Immature natural killer cell (primary cell): ENCODE measurements at regions not wholly inside any gene's neighbourhood (a gene's known extent, or its start where the extent isn't known, plus 50 kb on each side); places are given as distances from the start of the nearest gene placed in this dataset.
A peak's percentile ranks its signal among the peaks of the same experiment; 100 is the strongest.

Source experiments
- DNase-seq, 3 donors: peaks; one replicate each; pipeline ENCODE4 v3.0.0; 2022; ENCODE audit warnings: mixed read lengths in 1 of 3
- H3K27ac Mint-ChIP-seq, 6 donors: one replicate each; pipeline ENCODE4 v1.8.0; 2020; ENCODE audit warnings: mixed read lengths in 6 of 6, mild to moderate bottlenecking in 5 of 6, inconsistent platforms in 4 of 6, moderate library complexity in 3 of 6
- H3K27me3 Mint-ChIP-seq, 3 donors: one replicate each; pipeline ENCODE4 v1.8.0; 2020 to 2021; ENCODE audit warnings: low read depth in 3 of 3, mild to moderate bottlenecking in 3 of 3, mixed read lengths in 3 of 3, moderate library complexity in 3 of 3, inconsistent platforms in 1 of 3
- H3K36me3 Mint-ChIP-seq, 3 donors: one replicate each; pipeline ENCODE4 v1.8.0; 2020; ENCODE audit warnings: mixed read lengths in 3 of 3, inconsistent platforms in 2 of 3, mild to moderate bottlenecking in 2 of 3
- H3K4me1 Mint-ChIP-seq, 2 donors: one replicate each; pipeline ENCODE4 v1.8.0; 2020; ENCODE audit warnings: inconsistent platforms in 2 of 2, mild to moderate bottlenecking in 2 of 2, mixed read lengths in 2 of 2, moderate library complexity in 1 of 2
- H3K4me3 Mint-ChIP-seq, 5 donors: one replicate each; pipeline ENCODE4 v1.8.0; 2020; ENCODE audit warnings: mild to moderate bottlenecking in 5 of 5, mixed read lengths in 5 of 5, inconsistent platforms in 3 of 5, moderate library complexity in 3 of 5
- H3K9me3 Mint-ChIP-seq, 6 donors: one replicate each; pipeline ENCODE4 v1.8.0; 2020; ENCODE audit warnings: mild to moderate bottlenecking in 6 of 6, mixed read lengths in 6 of 6, inconsistent platforms in 4 of 6, moderate library complexity in 3 of 6

DNA sequence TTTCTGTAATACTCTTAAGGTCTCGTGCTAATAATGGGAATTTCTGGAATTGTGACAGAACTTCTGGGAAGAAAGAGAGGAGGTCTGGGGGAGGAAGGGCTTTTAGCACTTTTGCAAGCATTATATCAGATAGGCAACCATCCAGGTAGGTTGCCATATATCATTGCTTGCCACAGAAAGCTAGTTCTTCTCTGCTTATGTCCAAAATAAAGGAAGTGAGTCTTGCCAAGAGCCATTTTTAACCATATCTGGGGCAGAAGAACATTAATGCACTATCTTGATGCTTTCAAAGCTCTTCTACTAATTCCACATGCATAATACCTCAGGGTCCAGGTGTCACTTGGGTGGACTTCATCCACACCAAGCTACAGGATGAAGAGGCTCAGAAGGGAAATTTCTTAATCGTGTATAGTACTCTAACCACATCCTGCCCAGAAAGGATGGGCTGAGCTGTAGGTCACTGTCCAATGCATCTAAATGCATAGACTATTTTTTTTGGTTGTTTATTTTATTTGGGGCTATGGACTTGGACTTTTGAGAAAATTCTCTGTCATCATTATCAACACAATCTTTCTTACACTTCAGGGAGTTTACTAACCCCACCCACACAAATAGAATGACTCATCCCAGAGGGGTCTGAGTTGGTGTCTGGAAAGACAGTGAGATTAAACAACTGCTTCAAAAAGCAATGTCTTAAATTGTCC lies 68.9 kb upstream of the ADO start:
- Mint-ChIP-seq H3K4me1 (peaks cover 0 to 2% of the 10 kb centered on the region in 2 donors), H3K4me3 (no peak overlapping the region), H3K9me3 (no peaks in the 10 kb centered on the region), H3K27me3 (peaks cover 0 to 5% (median 3%) of the 10 kb centered on the region in 3 donors), H3K27ac (no peak overlapping the region), H3K36me3 (no peaks in the 10 kb centered on the region)
- peak in 2 of 3 donors; percentile 18 to 35 for DNase-seq

DNA sequence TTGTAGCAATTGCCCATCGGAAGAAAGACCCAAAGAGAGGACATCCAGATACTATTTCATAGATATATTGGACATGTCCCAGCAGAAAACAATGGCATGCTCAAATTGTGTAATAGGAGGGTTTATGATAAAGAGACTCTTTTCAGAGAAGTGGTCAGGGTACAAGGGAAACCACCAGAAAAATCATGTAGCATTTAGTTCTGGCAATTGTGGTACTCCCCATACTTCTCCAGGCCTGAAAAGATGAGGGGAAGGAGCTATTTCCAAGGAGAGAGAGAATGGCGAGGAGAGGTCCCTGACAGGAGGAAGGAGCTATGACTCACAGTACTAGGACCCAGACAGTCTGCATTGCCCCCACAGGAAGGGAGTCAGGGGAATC lies 68.4 kb upstream of the ADO start:
- H3K4me3 Mint-ChIP-seq, result no peak overlapping the region
- peaks cover 1 to 5% (median 2%) of the 10 kb centered on the region in 3 donors for H3K27me3 Mint-ChIP-seq
- no peaks in the 10 kb centered on the region for H3K9me3 Mint-ChIP-seq
- DNase-seq, result no peak
- H3K36me3 Mint-ChIP-seq, result no peaks in the 10 kb centered on the region
- peaks cover 0 to 2% of the 10 kb centered on the region in 2 donors for H3K4me1 Mint-ChIP-seq
- no peak overlapping the region for H3K27ac Mint-ChIP-seq

DNA sequence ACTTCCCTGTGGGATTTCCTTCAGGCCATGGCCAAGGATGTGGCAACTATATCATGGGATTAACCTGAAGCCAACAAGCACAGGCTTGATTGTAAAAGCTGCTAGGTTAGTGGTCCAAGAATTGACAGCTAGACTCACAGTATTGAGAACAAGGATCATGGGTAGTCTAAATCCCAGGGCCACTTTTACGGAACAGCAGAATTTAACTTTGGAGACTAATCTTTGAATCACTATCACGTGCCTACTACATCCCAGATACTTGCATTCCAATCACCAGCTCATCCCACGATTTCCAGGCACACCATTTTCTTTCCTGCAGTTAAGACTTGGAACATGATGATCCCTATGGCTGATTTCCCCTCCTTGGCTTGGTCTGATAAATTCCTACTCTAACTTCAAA lies 65.6 kb upstream of the ADO start:
- Mint-ChIP-seq H3K4me1 (no peaks in the 10 kb centered on the region), H3K27me3 (peaks cover 0 to 5% (median 2%) of the 10 kb centered on the region in 3 donors), H3K27ac (no peak overlapping the region), H3K9me3 (no peaks in the 10 kb centered on the region), H3K4me3 (no peak overlapping the region), H3K36me3 (peaks cover 0 to 5% (median 0%) of the 10 kb centered on the region in 3 donors)
- DNase-seq, result no peak

DNA sequence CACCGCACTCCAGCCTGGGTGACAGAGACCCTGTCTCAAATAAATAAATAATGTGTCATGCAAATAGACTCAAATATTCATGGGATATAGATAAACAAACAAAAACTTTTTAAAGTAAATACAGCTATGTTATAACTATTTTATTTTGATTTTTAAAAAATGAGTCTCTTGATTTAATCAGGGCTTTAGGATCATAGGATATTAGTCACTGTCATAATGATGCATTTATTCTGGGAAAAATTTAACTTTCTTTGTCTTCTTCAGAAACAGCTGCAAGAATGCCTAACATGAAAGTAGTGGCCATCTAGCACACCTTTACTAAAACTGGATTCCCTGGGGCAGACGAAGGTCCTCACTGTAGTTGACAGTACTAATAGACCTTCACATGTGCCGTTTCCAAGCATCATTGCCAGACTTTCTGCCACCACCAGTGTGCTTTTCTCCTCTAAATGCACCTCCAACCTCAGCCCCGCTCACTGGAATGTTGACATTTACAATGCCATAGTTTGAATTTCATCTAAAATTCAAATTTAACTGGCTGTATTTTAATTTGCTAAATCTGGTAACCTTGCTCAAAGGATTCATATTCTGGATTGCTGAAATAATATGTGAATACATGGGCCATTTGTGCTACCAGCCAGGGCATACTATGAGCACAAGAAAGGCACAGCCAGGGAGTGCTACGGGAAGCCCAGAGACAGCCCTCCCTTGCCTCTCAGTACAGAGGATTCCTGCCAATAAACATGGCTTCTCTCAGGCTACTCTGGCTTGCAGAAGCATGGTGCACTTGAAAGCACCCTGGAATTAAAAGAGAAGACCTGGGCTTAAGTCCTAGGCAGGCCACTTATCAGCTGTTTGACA lies 63.4 kb upstream of the ADO start:
- Mint-ChIP-seq H3K4me3 (no peak overlapping the region), H3K4me1 (no peaks in the 10 kb centered on the region), H3K27me3 (peaks cover 0 to 5% (median 2%) of the 10 kb centered on the region in 3 donors), H3K9me3 (no peaks in the 10 kb centered on the region), H3K36me3 (peaks cover 0 to 5% (median 0%) of the 10 kb centered on the region in 3 donors), H3K27ac (no peak overlapping the region)
- no peak for DNase-seq

DNA sequence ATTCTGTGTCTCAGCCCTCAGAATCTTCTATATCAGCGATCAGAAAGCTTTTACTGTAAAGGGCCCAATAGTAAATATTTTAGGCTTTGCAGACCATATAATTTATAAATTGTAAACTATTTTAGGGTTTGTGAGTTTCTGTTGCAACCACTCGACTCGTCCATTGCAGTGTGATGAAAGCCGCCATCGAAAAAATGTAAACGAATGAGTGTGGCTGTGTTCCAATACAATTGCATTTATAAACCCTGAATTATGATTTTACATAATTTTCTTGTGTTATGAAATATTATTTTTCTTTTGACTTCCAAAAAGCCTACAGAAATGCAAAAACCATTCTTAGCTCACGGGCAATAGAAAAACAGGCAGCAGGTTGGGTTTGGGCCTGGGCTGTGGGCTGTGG lies 62.5 kb upstream of the ADO start:
- Mint-ChIP-seq H3K4me3 (no peak overlapping the region), H3K9me3 (no peaks in the 10 kb centered on the region), H3K36me3 (peaks cover 0 to 5% (median 0%) of the 10 kb centered on the region in 3 donors), H3K27ac (no peak overlapping the region), H3K4me1 (no peaks in the 10 kb centered on the region), H3K27me3 (peaks cover 0 to 5% (median 2%) of the 10 kb centered on the region in 3 donors)
- DNase-seq, result no peak

DNA sequence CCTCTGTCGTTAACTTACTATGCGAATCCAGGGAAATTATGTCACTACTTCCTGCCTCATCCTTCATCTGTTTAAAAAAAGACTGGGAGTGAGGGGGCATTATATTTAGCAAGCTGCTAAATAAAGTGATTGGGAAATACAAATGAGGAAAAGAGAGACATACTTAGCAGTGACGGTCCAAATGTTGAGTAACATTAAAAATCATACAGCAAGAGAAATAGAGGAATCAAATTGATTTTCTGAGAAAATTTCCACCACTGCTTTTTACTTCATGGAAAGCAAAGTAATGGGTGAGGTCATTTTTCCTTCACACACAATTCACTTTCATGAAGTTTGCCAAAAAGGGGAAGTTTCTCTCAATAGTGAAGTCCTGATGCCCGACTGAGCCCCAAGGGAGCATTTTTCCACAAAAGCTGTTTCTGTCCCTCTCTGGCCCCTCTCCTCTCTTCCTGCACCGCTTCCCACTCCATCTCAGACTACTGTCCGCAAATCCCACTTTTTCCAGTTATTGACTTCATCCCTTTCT lies 61.9 kb upstream of the ADO start:
- DNase-seq, result no peak
- H3K27me3 Mint-ChIP-seq, result peaks cover 0 to 7% (median 2%) of the 10 kb centered on the region in 3 donors
- H3K27ac Mint-ChIP-seq, result no peak overlapping the region
- H3K4me1 Mint-ChIP-seq, result no peaks in the 10 kb centered on the region
- no peaks in the 10 kb centered on the region for H3K9me3 Mint-ChIP-seq
- H3K36me3 Mint-ChIP-seq, result peaks cover 0 to 5% (median 0%) of the 10 kb centered on the region in 3 donors
- no peak overlapping the region for H3K4me3 Mint-ChIP-seq

DNA sequence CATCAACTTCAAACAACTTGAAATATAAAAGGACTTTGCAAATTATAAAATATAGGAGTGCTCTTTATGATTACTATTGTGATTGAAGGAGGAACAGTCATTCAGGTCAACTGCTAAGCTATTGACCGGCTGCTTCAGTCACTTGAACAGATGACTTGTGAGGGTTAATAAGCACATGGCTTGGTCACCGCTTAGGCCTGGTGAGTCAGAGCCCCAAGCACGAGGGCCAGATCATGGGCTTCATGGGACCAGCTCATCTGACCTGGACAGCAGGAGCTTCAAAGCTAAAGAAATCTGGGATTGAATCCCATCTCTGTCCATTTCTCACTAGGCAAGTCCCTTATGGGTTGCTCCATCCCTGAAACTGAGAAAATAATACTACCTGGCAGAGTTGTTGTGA lies 60.4 kb upstream of the ADO start:
- peaks cover 0 to 5% (median 0%) of the 10 kb centered on the region in 3 donors for H3K36me3 Mint-ChIP-seq
- H3K4me3 Mint-ChIP-seq, result no peak overlapping the region
- no peak overlapping the region for H3K27ac Mint-ChIP-seq
- DNase-seq, result no peak
- H3K27me3 Mint-ChIP-seq, result peaks cover 0 to 2% (median 2%) of the 10 kb centered on the region in 3 donors
- peaks cover 2 to 14% of the 10 kb centered on the region in 2 donors for H3K4me1 Mint-ChIP-seq
- H3K9me3 Mint-ChIP-seq, result no peaks in the 10 kb centered on the region

DNA sequence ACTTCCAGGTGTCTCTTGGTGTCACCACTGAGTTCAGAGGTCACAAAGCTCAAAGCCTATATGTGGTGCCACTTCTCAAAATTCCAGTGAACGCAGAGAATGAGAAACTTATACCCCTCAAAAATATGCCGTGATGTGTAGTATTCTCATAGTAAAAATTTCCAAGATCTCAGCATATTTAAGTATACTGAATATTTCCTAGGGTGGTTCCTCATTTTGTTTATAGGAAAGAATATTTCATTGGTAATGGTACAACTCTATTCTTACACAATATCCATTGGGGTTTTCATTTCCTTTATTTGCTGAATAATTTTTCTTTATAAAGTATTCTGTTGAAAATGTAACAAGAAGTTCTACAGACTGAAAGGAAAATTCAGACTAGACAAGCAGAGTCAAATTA lies 58.9 kb upstream of the ADO start:
- H3K27me3 Mint-ChIP-seq, result peaks cover 2% of the 10 kb centered on the region in 3 donors
- no peaks in the 10 kb centered on the region for H3K9me3 Mint-ChIP-seq
- H3K4me1 Mint-ChIP-seq, result peaks cover 2 to 14% of the 10 kb centered on the region in 2 donors
- DNase-seq, result no peak
- H3K27ac Mint-ChIP-seq, result no peak overlapping the region
- peaks cover 0 to 5% (median 0%) of the 10 kb centered on the region in 3 donors for H3K36me3 Mint-ChIP-seq
- no peak overlapping the region for H3K4me3 Mint-ChIP-seq

DNA sequence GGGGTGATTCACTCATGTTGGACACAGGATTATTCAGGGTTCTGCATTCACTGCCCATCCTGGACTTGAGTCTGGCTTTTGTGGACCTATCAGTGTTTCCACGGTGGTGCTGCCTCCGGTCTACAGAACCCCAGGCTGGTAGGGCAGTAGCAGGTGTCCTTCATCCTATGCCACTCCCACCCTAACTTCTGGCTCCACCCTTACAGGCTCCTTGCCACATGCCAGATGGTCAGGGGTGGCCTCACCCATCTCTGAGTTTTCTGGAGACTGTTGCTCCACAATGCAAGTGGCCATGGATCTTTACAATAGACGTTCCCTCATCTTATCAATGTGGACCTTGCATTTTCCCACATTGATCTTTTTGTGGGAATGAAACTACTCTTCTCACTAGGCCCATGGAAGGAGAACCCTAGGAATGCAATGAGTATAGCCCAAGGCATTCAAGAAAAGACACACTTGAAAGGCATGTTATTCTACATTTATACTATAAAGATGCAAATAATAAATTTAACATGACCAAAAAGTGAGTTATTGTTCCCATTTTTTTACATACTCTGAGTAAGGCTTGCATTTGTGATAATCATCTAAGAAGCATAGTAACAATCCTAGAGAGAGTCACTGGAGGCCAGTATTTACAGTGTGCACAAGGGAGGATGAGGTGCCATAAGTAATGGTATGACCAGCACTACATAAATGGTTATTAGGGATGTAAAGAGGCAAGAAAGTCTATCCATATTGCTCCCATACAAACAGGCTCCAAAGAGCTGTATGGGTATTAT lies 57.4 kb upstream of the ADO start:
- peaks cover 0 to 5% (median 0%) of the 10 kb centered on the region in 3 donors for H3K36me3 Mint-ChIP-seq
- no peak overlapping the region for H3K27ac Mint-ChIP-seq
- H3K27me3 Mint-ChIP-seq, result peaks cover 0 to 2% (median 2%) of the 10 kb centered on the region in 3 donors
- H3K4me1 Mint-ChIP-seq, result peaks cover 2 to 14% of the 10 kb centered on the region in 2 donors
- H3K9me3 Mint-ChIP-seq, result no peaks in the 10 kb centered on the region
- no peak overlapping the region for H3K4me3 Mint-ChIP-seq
- DNase-seq, result no peak

DNA sequence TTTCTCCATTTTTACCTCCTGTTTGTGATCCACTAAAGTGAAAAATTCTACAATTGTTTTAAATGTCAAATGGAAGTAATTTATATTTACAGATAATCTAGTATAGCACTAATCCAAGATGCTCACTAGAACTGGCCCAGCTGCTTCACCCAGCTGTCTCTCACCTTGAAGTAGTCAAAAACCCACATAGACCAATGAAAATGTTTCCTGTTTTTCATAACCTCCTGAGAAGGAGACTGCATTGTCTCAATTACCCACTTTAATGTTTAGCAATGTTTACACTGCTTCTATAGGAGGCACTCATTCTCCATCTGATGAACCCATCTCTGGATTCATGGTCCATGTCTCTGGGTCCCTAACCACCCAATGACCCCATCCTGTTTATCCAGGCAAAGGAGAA lies 56.1 kb upstream of the ADO start:
- H3K27me3 Mint-ChIP-seq, result peaks cover 0 to 2% (median 2%) of the 10 kb centered on the region in 3 donors
- H3K9me3 Mint-ChIP-seq, result no peaks in the 10 kb centered on the region
- peaks cover 2 to 14% of the 10 kb centered on the region in 2 donors for H3K4me1 Mint-ChIP-seq
- no peaks in the 10 kb centered on the region for H3K36me3 Mint-ChIP-seq
- no peak for DNase-seq
- no peak overlapping the region for H3K27ac Mint-ChIP-seq
- no peak overlapping the region for H3K4me3 Mint-ChIP-seq

DNA sequence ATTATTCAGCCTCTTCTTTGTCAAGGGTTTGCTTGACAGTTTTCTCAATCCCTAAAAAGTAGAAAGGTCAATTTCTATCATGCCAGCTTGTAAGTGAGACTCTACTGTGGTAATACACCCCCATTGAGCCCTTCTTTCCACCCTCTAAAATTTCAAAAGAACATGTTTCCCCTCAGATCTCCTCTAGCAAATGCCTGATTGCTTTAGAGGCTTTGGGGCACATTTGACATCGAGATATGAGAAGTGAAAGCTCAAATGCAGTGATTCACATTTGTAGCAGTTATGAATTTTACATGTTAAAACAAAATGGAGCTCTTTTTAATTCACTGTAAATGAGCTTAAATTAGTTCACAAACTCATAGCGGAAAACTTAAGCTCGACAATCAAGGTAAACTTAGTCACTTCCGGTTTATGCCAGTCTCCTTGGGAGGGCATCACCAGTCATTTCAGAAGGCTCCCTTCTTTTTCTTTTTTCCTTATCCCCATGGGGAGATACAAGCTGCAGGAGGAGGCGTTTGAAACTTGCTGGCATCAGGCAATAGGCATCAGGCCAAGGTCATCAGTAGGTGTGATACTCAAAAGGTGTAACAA lies 55.3 kb upstream of the ADO start:
- Mint-ChIP-seq H3K36me3 (no peaks in the 10 kb centered on the region), H3K4me3 (no peak overlapping the region), H3K27me3 (peaks cover 0 to 2% (median 2%) of the 10 kb centered on the region in 3 donors), H3K27ac (no peak overlapping the region), H3K9me3 (no peaks in the 10 kb centered on the region), H3K4me1 (peaks cover 2 to 14% of the 10 kb centered on the region in 2 donors)
- no peak for DNase-seq
